GM13977 (cell line): ENCODE measurements at regions not wholly inside any gene's neighbourhood (a gene's known extent, or its start where the extent isn't known, plus 50 kb on each side); places are given as distances from the start of the nearest gene placed in this dataset.
"Not testable (repeated sequence)": the region's sequence is repeated elsewhere in the genome, so short reads cannot be mapped to it uniquely, and the experiment has no call there.

Experiments
- DNase-seq: peaks from one replicate; pipeline ENCODE4 v3.0.0; 2012; ENCODE audit warnings: low spot score
- CTCF ChIP-seq: IDR thresholded peaks from 2 replicates; pipeline ENCODE4 v1.5.1; 2012; ENCODE audit warnings: mild to moderate bottlenecking, control low read depth; ENCODE audit not compliant: insufficient read depth; ENCODE audit errors: extremely low read depth, missing control alignments
- in situ Hi-C: fragments of 300-500 bp; cut with MboI; formaldehyde crosslinking; loops from one replicate; pipeline ENCODE4 v1.12.0; 2022; ENCODE audit warnings: low sequenced_read_pairs, low pct_unique_long_range_greater_than_20kb, mixed read lengths, inconsistent platforms; ENCODE audit not compliant: unreplicated experiment

GRCh38 chr15:38019066-38019465 is 84.6 kb downstream of the TMCO5A start:
- no peak for TF ChIP-seq CTCF
- DNase-seq = no peak
- in situ Hi-C loops = no loop called here

- in situ Hi-C loops = no loop called here
- no peak for TF ChIP-seq CTCF
- no peak for DNase-seq
Observed at GRCh38 chr15:38021259-38021658, 86.8 kb downstream of the TMCO5A start.

- in situ Hi-C loops = no loop called here
- no peak for TF ChIP-seq CTCF
- no peak for DNase-seq
Observed at GRCh38 chr15:38024293-38025091, 90.1 kb downstream of the TMCO5A start.

GRCh38 chr15:38025656-38026055 is 91.2 kb downstream of the TMCO5A start:
- in situ Hi-C loops, DNase-seq: not testable (repeated sequence)

- TF ChIP-seq CTCF = no peak
- in situ Hi-C loops = no loop called here
- no peak for DNase-seq
Observed at GRCh38 chr15:38028869-38029268, 94.4 kb downstream of the TMCO5A start.

GRCh38 chr15:38029736-38030135 is 95.3 kb downstream of the TMCO5A start:
- in situ Hi-C loops = no loop called here
- TF ChIP-seq CTCF = no peak
- DNase-seq = no peak

GRCh38 chr15:38030609-38031008 is 96.2 kb downstream of the TMCO5A start:
- in situ Hi-C loops = no loop called here
- DNase-seq = no peak
- no peak for TF ChIP-seq CTCF
